GM19238 (cell line): ENCODE measurements at regions not wholly inside any gene's neighbourhood (a gene's known extent, or its start where the extent isn't known, plus 50 kb on each side); places are given as distances from the start of the nearest gene placed in this dataset.
"Not testable (repeated sequence)": the region's sequence is repeated elsewhere in the genome, so short reads cannot be mapped to it uniquely, and the experiment has no call there.

Experiments used
- DNase-seq: peaks from one replicate; pipeline ENCODE4 v3.0.0; 2011; ENCODE audit warnings: low spot score; ENCODE audit not compliant: insufficient read length

DNA sequence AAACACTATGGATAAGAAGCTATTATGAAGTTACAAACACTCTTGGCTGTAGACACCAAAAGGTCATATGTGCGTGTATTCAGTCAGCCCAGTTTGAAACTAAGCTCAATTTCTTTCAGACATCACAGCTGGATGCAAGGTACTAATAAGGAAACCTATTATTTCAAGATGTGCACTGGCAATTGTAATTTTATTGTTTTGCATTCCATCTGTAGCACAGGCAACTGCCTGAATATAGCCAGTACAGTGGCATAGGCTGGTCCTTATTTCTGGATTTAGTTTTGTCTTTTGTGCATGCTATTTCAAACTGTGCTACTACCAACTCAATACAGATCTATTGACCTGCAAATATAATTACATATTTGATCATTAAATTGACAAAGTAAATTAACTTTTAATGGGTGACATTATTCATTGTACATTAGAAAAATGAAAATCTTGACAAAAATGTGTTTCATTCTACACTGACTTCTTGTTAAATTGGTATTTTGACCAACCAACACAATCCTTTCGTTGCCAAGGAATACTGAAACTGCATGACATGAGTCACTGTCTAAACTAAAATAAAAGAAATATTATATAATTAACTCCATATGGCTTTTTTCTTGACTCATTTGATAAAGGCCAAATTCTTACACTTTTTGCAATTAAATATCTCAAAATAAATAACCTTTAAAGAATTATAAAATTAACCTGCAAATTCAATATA is 594.3 kb upstream of the ADGRL3 start:
- DNase-seq, result no peak

DNA sequence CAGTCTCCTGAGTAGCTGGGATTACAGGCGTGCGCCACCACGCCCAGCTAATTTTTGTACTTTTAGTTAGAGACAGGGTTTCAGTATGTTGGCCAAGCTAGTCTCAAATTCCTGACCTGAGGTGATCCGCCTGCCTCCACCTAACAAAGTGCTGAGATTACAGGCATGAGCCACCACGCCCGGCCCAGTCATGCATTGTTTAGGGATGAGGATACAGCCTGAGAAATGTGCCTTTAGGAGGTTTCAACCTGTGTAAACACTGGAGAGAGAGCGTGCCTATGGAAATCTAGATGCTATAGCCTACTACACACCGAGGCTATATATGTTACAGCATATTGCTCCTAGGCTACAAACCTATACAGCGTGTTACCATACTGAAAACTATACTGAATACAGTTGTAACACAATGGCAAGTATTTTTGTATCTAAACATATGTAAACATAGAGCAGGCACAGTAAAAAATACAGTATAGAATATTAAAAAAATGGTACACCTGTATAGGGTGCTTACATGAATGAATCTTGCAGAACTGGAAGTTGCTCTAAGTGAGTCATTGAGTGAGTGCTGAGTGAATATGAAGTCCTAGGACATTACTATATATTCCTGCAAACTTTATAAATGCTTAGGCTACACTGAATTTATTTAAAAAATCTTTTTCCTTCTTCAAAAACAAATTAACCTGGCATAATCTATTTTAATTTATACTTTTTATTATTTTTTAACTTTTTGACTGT is 588.2 kb upstream of the ADGRL3 start:
- DNase-seq, result no peak

DNA sequence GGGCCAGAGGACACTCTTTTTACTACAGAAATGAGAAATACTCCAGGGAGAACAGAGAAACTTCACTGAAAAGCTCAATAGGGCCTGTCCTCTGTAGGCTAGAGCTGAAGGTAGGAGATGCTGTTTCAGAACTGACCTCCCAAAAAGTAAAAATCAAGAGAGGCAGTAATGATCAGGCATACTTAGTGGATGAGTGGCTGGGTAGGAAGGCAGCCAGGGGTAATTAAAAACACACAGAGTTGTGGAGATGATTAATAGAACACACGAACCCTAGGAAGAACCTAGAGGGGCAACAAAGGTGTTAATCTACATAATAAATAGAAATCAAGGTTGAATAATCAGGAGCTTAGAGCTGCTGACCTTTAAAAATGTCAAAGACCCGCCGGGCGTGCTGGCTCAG is 582.4 kb upstream of the ADGRL3 start:
- no peak for DNase-seq

DNA sequence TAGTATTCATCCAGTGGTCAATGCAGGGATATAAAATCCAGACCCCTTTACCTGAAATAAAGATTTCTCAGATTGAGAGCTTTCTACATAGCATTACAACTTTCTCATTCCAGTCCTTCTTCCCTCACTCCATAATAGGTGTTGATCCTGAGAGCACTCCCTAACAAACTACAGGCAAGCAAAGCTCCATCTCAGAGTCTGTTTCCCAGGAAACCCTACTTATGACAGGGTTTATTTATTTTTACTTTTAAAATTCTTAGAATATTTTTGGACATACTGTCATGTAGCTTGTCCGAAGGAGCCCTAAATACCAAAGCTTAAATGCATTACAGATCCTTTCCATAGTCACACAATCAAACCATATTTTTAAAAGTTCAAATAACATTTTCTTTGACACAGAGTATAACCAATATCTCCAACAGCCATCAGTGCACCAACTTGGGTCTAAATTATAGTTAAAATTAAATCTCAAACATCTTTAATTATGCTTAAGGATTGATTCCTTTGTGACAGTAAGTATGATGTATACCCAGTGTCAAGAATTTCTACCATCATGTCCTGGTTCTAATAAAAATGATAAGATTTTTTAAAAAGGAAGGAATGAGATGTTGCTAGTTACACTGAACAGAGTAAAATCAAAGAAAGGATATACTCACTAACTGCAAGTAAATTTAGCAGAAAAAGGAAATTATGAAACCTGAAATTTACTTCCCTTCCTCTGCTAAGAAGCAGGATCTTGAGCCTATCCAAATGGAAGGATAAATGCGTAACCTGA is 580.4 kb upstream of the ADGRL3 start:
- no peak for DNase-seq

DNA sequence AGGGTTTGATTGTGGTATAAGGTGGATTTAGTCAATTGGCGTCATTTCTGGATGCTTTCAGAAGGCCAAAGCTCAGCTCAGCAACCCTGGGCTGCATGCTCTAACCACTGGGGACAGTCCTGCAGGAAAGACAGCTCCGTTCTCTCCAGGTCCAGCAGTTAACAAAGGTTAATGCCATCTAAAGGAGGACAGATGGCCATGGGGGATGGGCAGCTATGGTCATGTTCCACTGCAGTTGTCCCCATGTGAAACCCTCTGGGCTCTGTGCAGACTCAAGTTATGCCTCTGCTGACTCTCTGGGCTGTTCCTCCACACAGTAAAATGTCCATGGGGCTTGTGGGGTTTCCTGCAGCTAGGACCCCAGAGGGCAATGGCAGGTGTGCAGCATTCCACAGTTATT is 562.1 kb upstream of the ADGRL3 start:
- no peak for DNase-seq

DNA sequence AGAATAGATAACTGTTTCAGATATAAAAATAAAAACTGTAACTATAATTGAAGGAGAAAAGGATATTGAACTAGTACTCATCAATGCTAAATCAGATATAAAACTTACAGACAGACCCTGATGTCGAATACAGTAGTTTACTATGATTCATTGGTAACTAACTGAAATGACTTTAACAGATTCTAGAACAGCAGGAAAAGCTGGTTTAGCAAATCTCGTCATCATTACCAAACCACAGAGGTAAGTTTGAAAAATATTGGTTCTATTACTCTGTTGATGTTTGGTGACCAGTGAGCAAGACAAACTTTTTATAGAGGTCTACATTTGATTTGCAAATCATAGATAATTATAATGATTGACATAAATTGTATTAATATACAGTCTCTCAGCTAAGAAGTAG is 551.4 kb upstream of the ADGRL3 start:
- DNase-seq, result no peak

DNA sequence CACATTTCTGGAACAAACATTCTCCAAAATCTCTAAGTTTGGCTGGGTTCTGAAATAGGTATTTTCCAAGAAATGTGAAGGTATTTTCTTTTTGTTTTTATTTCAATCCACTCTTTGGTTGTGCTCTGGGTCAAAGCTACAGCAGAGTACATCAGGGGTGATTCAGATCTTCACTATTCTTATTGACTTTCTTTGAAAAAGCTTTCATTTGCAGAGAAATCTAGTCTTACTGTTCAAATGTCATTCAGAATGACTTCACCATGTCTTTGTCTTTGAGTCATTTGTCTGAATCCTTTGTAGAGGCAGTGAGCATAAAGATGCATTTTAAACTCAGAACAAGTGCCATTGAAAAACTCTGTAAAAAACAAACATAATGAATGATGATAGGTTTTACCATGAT is 547.2 kb upstream of the ADGRL3 start:
- no peak for DNase-seq

DNA sequence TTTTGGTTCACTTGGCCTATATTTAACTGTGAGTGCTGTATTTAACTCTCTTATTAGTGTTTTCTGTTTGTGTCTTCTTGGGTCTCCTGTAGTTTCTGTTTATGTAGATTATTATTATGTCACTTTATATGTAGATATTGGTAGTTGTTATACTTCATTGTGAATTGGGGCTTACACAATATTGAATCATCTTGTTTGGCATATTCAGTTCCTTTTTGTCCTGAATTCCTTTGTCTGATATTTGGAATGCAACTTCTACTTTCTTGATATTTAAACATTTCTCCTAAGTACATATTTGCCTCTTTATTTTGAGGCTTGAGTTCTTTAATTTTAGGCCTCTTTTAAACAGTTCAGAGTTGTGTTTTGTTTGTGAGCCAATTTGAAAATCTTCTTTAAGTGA is 544.8 kb upstream of the ADGRL3 start:
- DNase-seq, result no peak

DNA sequence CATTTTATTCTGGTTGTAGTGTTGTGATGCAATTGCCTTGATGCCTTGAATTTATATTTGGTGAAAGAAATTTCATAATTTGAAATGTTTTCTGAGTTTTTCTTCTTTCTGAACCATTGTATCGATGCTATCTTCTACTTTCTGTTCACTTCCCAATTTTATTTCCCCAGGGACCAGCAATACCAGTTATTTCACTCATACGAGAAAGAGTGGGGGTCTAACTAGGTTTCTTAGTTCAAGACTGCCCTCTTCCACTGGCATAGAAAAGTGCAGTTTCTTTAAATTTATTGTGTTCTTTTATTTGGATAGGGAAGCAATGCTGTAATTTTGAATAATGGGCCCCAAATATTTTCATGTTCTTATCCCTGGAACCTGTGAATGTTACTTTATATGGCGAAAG is 544.0 kb upstream of the ADGRL3 start:
- no peak for DNase-seq

DNA sequence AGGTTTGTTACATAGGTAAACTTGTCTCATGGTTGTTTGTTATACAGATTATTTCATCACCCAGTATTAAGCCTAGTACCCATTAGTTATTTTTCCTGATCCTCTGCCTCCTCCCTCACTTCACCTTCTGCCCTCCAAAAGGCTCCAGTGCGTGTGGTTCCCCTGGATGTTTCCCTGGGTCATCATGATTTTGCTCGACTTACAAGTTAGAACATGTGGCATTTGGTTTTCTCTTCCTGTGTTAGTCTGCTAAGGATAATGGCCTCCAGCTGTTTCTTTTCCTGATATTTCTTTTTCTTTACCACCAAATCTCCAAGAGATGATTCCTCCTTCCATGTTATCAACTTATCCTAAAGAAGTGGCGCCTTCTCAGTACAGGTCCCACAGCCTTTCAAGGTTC is 543.1 kb upstream of the ADGRL3 start:
- no peak for DNase-seq

DNA sequence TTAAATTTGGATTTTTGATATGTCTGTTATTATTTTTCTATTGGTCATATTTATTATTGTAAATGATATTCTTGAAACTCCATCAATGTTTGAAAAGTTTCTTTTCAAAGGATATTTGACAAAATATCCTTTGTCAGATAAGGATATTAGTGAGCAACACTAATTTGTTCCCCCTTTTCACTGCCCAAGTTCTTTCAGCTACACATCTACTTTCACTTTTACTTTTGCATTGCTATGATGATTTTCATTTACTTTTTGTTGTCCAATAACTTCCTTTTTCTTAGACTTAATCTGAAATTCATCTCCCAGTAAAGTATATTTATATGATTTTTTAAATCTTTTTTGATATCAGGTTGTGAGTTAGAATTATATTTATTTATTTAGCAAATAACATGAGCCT is 542.3 kb upstream of the ADGRL3 start:
- no peak for DNase-seq

DNA sequence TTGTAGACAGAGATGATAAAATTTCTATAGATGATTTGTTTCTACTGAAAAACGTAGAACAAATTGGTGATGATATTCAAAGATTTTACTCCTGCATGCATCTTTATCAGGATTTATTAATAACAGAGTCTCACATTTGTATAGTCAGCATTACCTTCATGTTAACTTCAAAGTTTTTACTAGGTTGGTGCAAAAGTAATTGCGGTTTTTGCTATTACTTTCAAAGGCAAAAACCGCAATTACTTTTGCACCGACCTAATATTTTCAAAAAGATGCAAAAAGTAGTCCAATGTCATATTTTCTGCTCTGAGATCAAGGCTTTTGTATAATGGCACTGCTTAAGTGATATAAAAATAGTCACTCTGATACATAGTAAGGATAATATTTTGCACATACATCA is 536.4 kb upstream of the ADGRL3 start:
- DNase-seq, result no peak

DNA sequence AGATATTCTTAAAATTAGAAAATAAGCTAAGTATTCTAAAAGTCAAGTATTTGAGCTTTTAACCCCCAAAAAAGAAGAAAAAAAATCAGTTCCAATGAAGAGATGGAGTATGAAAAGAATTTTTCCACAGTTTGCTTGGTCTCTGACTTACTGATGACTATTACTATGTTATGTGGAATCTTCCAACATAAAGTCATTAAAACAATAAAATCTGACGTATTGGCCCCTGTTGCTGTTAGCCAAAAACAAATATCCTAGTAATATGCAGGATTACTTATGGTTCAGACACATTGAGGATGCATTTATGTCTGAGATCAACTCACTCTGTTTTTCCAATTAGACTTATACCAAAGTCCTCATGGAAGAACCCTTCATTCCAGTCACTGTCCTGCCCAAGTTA is 517.2 kb upstream of the ADGRL3 start:
- DNase-seq, result no peak

DNA sequence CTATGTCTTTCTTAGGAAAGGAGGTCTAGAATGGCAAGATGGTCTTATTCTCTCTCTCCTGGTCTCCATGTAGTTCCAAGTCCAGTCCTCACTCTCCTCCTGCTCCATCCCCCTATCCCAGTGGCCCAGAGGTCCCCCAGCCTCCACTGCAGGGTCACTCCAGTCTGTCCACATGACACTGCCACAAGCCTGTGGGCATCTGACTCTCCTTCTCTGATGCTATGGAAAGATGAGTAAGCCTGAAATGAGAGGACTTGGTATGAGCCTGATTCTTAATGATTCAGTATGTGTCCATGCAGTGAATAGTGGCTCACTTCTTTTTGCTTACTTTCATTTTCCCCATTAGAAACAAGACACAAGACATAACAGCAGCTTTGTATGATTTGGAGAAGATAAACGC is 516.8 kb upstream of the ADGRL3 start:
- no peak for DNase-seq

DNA sequence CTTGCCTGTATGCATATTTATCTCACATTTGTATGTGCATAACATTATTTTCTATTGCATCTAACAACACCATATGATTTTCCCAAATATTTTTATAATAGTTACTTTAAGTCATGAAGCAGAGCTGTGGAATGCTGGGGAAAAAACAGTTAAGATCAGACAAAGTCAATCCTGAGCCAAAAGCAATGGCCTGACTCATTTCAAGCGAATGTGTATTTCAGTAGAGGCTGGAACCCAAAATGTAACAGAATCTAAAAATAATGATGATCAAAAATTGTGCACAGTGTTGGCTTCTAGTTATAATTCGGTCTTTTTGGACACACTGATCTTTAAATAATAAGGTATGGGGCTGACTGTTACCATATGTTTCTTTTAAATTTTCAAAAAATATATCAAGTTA is 516.2 kb upstream of the ADGRL3 start:
- no peak for DNase-seq

DNA sequence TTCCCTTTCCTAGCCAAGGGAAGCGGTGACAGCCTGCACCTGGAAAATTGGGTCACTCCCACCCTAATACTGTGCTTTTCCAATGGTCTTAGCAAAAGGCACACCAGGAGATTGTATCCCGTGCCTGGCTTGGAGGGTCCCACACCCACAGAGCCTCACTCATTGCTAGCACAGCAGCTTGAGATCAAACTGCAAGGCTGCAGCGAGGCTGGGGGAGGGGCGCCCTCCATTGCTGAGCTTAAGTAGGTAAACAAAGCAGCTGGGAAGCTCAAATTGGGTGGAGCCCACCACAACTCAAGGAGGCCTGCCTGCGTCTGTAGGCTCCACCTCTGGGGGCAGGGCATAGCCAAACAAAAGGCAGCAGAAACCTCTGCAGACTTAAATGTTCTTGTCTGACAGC is 504.1 kb upstream of the ADGRL3 start:
- not testable (repeated sequence) for DNase-seq

DNA sequence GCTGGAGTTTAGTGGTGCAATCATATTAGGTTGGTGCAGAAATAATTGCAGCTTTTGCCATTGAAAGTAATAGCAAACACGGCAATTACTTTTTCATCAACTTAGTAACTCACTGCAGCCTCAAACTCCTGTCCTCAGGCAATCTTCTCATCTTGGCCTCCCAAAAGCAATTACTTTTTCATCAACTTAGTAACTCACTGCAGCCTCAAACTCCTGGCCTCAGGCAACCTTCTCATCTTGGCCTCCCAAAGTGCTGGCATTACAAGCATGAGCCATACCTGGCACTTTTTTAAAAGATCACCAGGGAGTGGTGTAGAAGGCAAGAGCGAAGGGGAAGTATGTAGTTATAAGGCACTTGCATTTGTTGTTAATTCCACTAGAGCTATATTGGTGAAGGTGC is 491.1 kb upstream of the ADGRL3 start:
- no peak for DNase-seq

DNA sequence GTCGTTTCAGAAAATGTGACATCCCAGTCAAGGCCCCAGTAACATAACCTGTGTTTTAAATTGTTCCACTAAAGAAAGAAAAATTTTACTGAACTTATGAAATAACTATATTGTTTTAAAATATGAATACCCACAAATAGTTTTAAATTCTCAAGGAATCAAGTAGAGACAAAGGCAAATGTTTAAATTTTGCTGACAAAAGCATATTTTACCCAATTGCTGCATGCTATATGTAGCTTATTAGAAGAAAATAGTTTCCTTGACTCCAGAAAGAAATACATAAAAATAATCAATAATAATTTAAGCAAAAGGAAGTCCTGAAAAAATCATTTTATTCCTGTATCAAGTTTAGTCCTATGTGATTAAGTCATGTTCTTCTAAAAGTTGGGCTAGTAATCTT is 481.3 kb upstream of the ADGRL3 start:
- DNase-seq, result no peak

DNA sequence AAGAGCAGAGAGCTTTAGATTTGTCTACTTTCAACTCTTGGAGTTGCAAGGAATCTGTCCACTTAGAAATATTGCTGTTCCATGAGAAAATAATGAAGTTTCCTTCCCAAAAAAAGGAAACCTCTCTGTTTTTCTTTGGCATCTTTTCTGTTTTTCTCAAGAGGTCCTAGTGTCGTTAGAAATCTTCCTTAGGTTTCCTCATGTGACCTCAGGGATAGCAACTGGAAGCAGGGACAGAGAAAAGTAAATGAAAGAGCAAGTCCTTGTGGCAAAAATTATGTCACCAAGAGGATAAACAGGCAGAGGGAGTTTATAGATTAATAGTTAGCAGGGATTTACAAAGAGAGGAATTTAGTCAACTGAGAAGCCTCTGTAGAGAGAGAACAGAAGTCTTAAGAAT is 478.4 kb upstream of the ADGRL3 start:
- no peak for DNase-seq

DNA sequence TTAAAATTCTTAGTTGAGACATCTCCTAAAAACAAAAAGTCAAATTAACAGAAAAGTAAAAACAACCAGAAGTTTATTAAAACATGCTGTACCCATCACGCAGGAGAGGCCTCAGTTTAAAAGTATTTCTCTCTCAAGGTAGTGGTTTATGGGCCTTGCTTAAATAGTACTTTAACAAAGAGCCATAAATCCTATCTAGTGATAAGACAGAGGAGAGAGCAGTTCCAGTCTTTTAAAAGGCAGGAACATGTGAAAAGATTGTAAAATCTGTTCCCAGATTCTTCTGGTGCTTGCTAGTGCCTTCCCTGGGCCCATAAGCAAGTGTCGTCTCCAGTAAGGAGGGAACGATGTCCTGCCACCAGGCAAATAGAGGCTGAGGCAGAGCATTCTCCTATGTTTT is 476.3 kb upstream of the ADGRL3 start:
- DNase-seq, result no peak

DNA sequence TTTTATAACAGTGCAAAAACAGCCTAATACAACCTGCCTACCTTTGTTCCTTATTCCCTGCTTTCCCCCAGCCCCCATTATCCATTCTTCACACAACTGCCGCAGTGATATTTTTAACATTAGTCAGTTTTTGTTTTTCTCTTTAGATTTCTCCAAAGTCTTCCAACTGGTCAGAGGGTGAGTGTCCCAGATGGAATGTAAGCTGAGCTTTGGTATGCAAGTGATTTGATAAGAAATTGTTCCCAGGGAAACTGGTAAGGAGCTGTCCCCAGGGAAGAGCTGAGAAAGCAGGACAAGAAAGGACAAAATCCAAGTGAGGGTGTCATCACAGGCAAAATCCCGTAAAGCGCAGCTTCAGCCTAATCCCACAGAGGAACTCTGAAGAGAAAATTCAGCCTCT is 475.5 kb upstream of the ADGRL3 start:
- DNase-seq, result no peak

DNA sequence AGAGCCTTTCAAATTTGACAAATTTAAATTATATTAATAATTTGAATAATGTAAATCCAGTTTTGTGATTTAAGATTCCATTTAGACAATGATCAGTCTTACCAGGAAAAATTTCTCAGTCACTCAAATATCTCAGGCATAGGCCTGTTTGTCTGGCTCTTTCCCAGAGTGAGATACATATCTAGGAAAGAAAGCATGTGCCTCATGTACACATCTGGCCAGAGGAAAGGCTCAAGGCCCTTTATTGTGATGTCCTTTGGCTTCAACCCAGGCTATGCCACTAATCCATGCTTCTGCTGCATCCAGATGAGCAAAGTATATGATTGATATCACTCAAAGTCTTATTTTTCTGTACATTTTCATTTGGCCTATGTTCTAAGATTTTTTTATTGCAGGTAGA is 473.3 kb upstream of the ADGRL3 start:
- no peak for DNase-seq

DNA sequence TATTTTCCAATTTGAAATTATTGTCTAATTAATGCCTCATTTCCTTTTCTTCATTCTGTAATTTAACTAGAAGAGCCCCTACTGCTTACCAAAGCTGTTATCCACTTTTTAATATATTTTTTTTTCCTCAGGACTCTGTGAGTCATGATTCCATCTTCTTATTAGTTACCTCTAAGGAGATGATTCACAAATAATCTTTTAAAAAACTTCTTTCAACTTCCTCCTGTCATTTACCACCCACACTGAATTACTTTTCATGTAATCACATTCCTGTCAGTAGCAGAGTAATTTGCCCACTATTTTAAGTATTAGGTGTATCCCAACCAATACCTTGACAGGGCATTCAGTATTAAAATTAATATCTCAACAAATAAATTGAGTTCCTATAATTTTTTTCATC is 470.9 kb upstream of the ADGRL3 start:
- DNase-seq, result no peak
